ENCODE measurements at regions not wholly inside any gene's neighbourhood (a gene's known extent, or its start where the extent isn't known, plus 50 kb on each side); places are given as distances from the start of the nearest gene placed in this dataset.

DNA sequence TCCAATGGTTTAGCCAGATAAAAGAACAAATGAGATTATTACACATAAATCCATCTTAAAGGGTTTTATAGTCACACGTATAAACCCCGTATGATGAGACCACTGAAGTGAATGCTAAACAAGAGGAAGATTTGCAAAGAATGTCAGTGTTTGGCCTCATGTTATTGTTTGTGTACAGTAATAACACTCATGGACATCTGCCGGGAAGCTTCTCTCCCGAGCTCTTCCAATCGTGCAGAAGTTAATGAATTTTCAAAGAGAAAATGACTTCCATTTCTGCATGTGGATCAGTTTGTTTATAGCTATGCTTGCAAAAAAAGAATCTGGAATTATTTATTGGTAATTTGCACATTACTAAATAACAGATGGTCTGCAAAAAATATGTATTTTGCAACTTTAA, 88.5 kb upstream of the APCDD1 start:
- TF ChIP-seq, protein P1, sequence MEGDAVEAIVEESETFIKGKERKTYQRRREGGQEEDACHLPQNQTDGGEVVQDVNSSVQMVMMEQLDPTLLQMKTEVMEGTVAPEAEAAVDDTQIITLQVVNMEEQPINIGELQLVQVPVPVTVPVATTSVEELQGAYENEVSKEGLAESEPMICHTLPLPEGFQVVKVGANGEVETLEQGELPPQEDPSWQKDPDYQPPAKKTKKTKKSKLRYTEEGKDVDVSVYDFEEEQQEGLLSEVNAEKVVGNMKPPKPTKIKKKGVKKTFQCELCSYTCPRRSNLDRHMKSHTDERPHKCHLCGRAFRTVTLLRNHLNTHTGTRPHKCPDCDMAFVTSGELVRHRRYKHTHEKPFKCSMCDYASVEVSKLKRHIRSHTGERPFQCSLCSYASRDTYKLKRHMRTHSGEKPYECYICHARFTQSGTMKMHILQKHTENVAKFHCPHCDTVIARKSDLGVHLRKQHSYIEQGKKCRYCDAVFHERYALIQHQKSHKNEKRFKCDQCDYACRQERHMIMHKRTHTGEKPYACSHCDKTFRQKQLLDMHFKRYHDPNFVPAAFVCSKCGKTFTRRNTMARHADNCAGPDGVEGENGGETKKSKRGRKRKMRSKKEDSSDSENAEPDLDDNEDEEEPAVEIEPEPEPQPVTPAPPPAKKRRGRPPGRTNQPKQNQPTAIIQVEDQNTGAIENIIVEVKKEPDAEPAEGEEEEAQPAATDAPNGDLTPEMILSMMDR (conservative IDR thresholded peaks at IDR 0.05): no peak
- TF ChIP-seq EZH2 (IDR thresholded peaks at IDR 0.05; ENCODE audit: low read depth): no peak
